ENCODE measurements at regions not wholly inside any gene's neighbourhood (a gene's known extent, or its start where the extent isn't known, plus 50 kb on each side); places are given as distances from the start of the nearest gene placed in this dataset.

- Histone ChIP-seq H3K9me3 (ENCODE audit: control insufficient read depth, insufficient read depth, low read length) (no peaks in the 10 kb centered on the region), H3K27me3 (ENCODE audit: control insufficient read depth, insufficient read depth, low read length) (no peaks in the 10 kb centered on the region), H3K4me1 (ENCODE audit: control insufficient read depth, insufficient read depth, low read length) (no peaks in the 10 kb centered on the region), H3K27ac (ENCODE audit: low read depth, low read length) (no peak overlapping the region), H3K9ac (ENCODE audit: low read depth, low read length) (no peak overlapping the region), H3K36me3 (ENCODE audit: control insufficient read depth, insufficient read depth, low read length) (no peaks in the 10 kb centered on the region), H3K4me3 (ENCODE audit: low read depth, low read length) (no peak overlapping the region)
These were observed 62.8 kb upstream of the SPATA12 start for GRCh38 chr3:56997675-56998074.

- H3K4me3 ChIP-seq (ENCODE audit: low read depth, low read length), result no peak overlapping the region
- H3K4me1 ChIP-seq (ENCODE audit: control insufficient read depth, insufficient read depth, low read length), result no peaks in the 10 kb centered on the region
- no peaks in the 10 kb centered on the region for H3K9me3 ChIP-seq (ENCODE audit: control insufficient read depth, insufficient read depth, low read length)
- H3K9ac ChIP-seq (ENCODE audit: low read depth, low read length), result no peak overlapping the region
- no peaks in the 10 kb centered on the region for H3K27me3 ChIP-seq (ENCODE audit: control insufficient read depth, insufficient read depth, low read length)
- H3K27ac ChIP-seq (ENCODE audit: low read depth, low read length), result no peak overlapping the region
- no peaks in the 10 kb centered on the region for H3K36me3 ChIP-seq (ENCODE audit: control insufficient read depth, insufficient read depth, low read length)
These were observed 63.4 kb upstream of the SPATA12 start for GRCh38 chr3:56997041-56997440.

GRCh38 chr3:56994391-56994790 is 66.1 kb upstream of the SPATA12 start:
- H3K9me3 ChIP-seq (ENCODE audit: control insufficient read depth, insufficient read depth, low read length), result no peaks in the 10 kb centered on the region
- no peaks in the 10 kb centered on the region for H3K36me3 ChIP-seq (ENCODE audit: control insufficient read depth, insufficient read depth, low read length)
- no peaks in the 10 kb centered on the region for H3K4me1 ChIP-seq (ENCODE audit: control insufficient read depth, insufficient read depth, low read length)
- no peak overlapping the region for H3K9ac ChIP-seq (ENCODE audit: low read depth, low read length)
- H3K27ac ChIP-seq (ENCODE audit: low read depth, low read length), result no peak overlapping the region
- H3K4me3 ChIP-seq (ENCODE audit: low read depth, low read length), result no peak overlapping the region
- no peaks in the 10 kb centered on the region for H3K27me3 ChIP-seq (ENCODE audit: control insufficient read depth, insufficient read depth, low read length)

- H3K4me1 ChIP-seq (ENCODE audit: control insufficient read depth, insufficient read depth, low read length), result peaks cover 9% of the 10 kb centered on the region; the same call in 1 of the 2 replicates
- H3K4me3 ChIP-seq (ENCODE audit: low read depth, low read length), result no peak overlapping the region
- no peak overlapping the region for H3K27ac ChIP-seq (ENCODE audit: low read depth, low read length)
- no peak overlapping the region for H3K9ac ChIP-seq (ENCODE audit: low read depth, low read length)
- H3K27me3 ChIP-seq (ENCODE audit: control insufficient read depth, insufficient read depth, low read length), result no peaks in the 10 kb centered on the region
- no peaks in the 10 kb centered on the region for H3K36me3 ChIP-seq (ENCODE audit: control insufficient read depth, insufficient read depth, low read length)
- no peaks in the 10 kb centered on the region for H3K9me3 ChIP-seq (ENCODE audit: control insufficient read depth, insufficient read depth, low read length)
These were observed 69.8 kb upstream of the SPATA12 start for GRCh38 chr3:56990641-56991015.

GRCh38 chr3:56989977-56990640 is 70.4 kb upstream of the SPATA12 start:
- H3K4me1 ChIP-seq (ENCODE audit: control insufficient read depth, insufficient read depth, low read length), result peaks cover 9% of the 10 kb centered on the region; the same call in 1 of the 2 replicates
- H3K27me3 ChIP-seq (ENCODE audit: control insufficient read depth, insufficient read depth, low read length), result no peaks in the 10 kb centered on the region
- no peaks in the 10 kb centered on the region for H3K9me3 ChIP-seq (ENCODE audit: control insufficient read depth, insufficient read depth, low read length)
- H3K27ac ChIP-seq (ENCODE audit: low read depth, low read length), result no peak overlapping the region
- no peak overlapping the region for H3K4me3 ChIP-seq (ENCODE audit: low read depth, low read length)
- H3K9ac ChIP-seq (ENCODE audit: low read depth, low read length), result no peak overlapping the region
- no peaks in the 10 kb centered on the region for H3K36me3 ChIP-seq (ENCODE audit: control insufficient read depth, insufficient read depth, low read length)

- no peak overlapping the region for H3K27ac ChIP-seq (ENCODE audit: low read depth, low read length)
- peaks cover 9% of the 10 kb centered on the region; the same call in 1 of the 2 replicates for H3K4me1 ChIP-seq (ENCODE audit: control insufficient read depth, insufficient read depth, low read length)
- H3K9me3 ChIP-seq (ENCODE audit: control insufficient read depth, insufficient read depth, low read length), result no peaks in the 10 kb centered on the region
- H3K4me3 ChIP-seq (ENCODE audit: low read depth, low read length), result no peak overlapping the region
- no peaks in the 10 kb centered on the region for H3K27me3 ChIP-seq (ENCODE audit: control insufficient read depth, insufficient read depth, low read length)
- no peaks in the 10 kb centered on the region for H3K36me3 ChIP-seq (ENCODE audit: control insufficient read depth, insufficient read depth, low read length)
- no peak overlapping the region for H3K9ac ChIP-seq (ENCODE audit: low read depth, low read length)
These were observed 71.1 kb upstream of the SPATA12 start for GRCh38 chr3:56989169-56989976.

GRCh38 chr3:56988458-56989168 is 71.9 kb upstream of the SPATA12 start:
- no peaks in the 10 kb centered on the region for H3K36me3 ChIP-seq (ENCODE audit: control insufficient read depth, insufficient read depth, low read length)
- peaks cover 9% of the 10 kb centered on the region; the same call in 1 of the 2 replicates for H3K4me1 ChIP-seq (ENCODE audit: control insufficient read depth, insufficient read depth, low read length)
- no peak overlapping the region for H3K9ac ChIP-seq (ENCODE audit: low read depth, low read length)
- H3K4me3 ChIP-seq (ENCODE audit: low read depth, low read length), result no peak overlapping the region
- no peaks in the 10 kb centered on the region for H3K27me3 ChIP-seq (ENCODE audit: control insufficient read depth, insufficient read depth, low read length)
- no peaks in the 10 kb centered on the region for H3K9me3 ChIP-seq (ENCODE audit: control insufficient read depth, insufficient read depth, low read length)
- H3K27ac ChIP-seq (ENCODE audit: low read depth, low read length), result no peak overlapping the region

GRCh38 chr3:56987238-56987895 is 73.1 kb upstream of the SPATA12 start:
- Histone ChIP-seq H3K4me1 (ENCODE audit: control insufficient read depth, insufficient read depth, low read length) (peaks cover 9% of the 10 kb centered on the region; the same call in 1 of the 2 replicates), H3K9ac (ENCODE audit: low read depth, low read length) (no peak overlapping the region), H3K36me3 (ENCODE audit: control insufficient read depth, insufficient read depth, low read length) (no peaks in the 10 kb centered on the region), H3K4me3 (ENCODE audit: low read depth, low read length) (no peak overlapping the region), H3K9me3 (ENCODE audit: control insufficient read depth, insufficient read depth, low read length) (no peaks in the 10 kb centered on the region), H3K27ac (ENCODE audit: low read depth, low read length) (no peak overlapping the region), H3K27me3 (ENCODE audit: control insufficient read depth, insufficient read depth, low read length) (no peaks in the 10 kb centered on the region)

- H3K36me3 ChIP-seq (ENCODE audit: control insufficient read depth, insufficient read depth, low read length), result no peaks in the 10 kb centered on the region
- no peak overlapping the region for H3K4me3 ChIP-seq (ENCODE audit: low read depth, low read length)
- no peak overlapping the region for H3K9ac ChIP-seq (ENCODE audit: low read depth, low read length)
- H3K27me3 ChIP-seq (ENCODE audit: control insufficient read depth, insufficient read depth, low read length), result no peaks in the 10 kb centered on the region
- peak overlapping the region; percentile 48 for H3K27ac ChIP-seq (ENCODE audit: low read depth, low read length)
- H3K4me1 ChIP-seq (ENCODE audit: control insufficient read depth, insufficient read depth, low read length), result peaks cover 9% of the 10 kb centered on the region; the same call in 1 of the 2 replicates
- no peaks in the 10 kb centered on the region for H3K9me3 ChIP-seq (ENCODE audit: control insufficient read depth, insufficient read depth, low read length)
These were observed 74.1 kb upstream of the SPATA12 start for GRCh38 chr3:56986347-56986746.

- H3K36me3 ChIP-seq (ENCODE audit: control insufficient read depth, insufficient read depth, low read length), result no peaks in the 10 kb centered on the region
- H3K9ac ChIP-seq (ENCODE audit: low read depth, low read length), result no peak overlapping the region
- H3K27ac ChIP-seq (ENCODE audit: low read depth, low read length), result peak overlapping the region; percentile 48
- H3K27me3 ChIP-seq (ENCODE audit: control insufficient read depth, insufficient read depth, low read length), result no peaks in the 10 kb centered on the region
- no peaks in the 10 kb centered on the region for H3K9me3 ChIP-seq (ENCODE audit: control insufficient read depth, insufficient read depth, low read length)
- H3K4me3 ChIP-seq (ENCODE audit: low read depth, low read length), result no peak overlapping the region
- H3K4me1 ChIP-seq (ENCODE audit: control insufficient read depth, insufficient read depth, low read length), result peaks cover 9% of the 10 kb centered on the region; the same call in 1 of the 2 replicates
These were observed 74.6 kb upstream of the SPATA12 start for GRCh38 chr3:56985878-56986277.

Data from HUES48 (cell line).